ENCODE measurements at regions not wholly inside any gene's neighbourhood (a gene's known extent, or its start where the extent isn't known, plus 50 kb on each side); places are given as distances from the start of the nearest gene placed in this dataset.
"Not testable (repeated sequence)": the region's sequence is repeated elsewhere in the genome, so short reads cannot be mapped to it uniquely, and the experiment has no call there.

GRCh38 chr10:9910446-9910845 lies 1107.2 kb upstream of the CELF2 start:
- DNase-seq (ENCODE audit: extremely low read depth in 1 of 11, low read depth in 9 of 11, low spot score in 4 of 11), result no peak

DNA sequence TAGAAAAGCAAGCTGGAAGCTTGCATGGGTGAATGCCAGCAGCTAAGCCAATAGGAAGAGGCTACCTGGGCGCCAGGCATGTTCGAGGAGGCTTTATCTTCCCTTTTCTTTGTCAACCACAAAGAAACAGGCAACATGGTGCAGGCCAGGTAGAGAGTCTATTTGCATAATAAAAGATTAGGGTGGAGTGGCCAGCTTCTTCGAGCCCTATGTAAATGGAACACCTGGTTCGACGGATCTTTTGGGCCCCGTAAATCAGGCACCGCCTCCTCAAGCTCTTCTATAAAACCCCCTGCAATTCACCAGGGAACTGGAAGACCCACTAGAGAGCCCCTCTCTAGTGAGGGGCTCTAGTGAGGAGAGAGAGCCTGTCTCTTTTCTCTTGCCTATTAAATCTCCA lies 1106.2 kb upstream of the CELF2 start:
- DNase-seq (ENCODE audit: extremely low read depth in 1 of 11, low read depth in 9 of 11, low spot score in 4 of 11), result no peak

DNA sequence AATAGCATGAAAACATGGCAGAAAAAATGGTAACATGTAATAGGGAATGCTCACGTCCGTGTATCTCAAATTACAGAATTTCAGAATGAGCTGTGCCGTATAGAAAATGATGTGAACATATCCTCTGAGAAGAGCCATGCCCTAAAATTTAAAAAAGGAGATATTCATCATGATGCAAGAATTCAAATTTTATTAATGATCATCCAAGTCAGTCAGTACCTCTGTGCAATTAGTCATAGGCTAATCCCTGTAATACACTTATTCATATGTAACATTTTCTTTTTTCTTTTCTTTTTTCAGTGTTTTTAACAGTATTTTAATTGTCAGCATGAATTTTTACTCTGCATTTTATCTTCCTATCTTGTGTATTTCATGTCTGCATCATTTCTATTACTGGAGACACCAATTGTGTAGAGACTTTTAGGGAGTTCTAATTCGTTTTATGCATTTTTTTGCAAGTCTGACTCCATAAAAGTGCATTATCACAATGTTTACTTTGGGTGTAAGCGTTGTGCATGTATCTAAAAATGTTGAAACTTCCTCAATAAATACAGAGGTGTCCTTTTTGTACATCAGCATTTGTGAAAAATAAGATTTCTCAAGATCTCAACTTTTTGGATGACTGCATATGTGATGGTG lies 1103.7 kb upstream of the CELF2 start:
- DNase-seq (ENCODE audit: extremely low read depth in 1 of 11, low read depth in 9 of 11, low spot score in 4 of 11), result no peak

GRCh38 chr10:9921544-9921943 lies 1096.1 kb upstream of the CELF2 start:
- no peak for DNase-seq (ENCODE audit: extremely low read depth in 1 of 11, low read depth in 9 of 11, low spot score in 4 of 11)

DNA sequence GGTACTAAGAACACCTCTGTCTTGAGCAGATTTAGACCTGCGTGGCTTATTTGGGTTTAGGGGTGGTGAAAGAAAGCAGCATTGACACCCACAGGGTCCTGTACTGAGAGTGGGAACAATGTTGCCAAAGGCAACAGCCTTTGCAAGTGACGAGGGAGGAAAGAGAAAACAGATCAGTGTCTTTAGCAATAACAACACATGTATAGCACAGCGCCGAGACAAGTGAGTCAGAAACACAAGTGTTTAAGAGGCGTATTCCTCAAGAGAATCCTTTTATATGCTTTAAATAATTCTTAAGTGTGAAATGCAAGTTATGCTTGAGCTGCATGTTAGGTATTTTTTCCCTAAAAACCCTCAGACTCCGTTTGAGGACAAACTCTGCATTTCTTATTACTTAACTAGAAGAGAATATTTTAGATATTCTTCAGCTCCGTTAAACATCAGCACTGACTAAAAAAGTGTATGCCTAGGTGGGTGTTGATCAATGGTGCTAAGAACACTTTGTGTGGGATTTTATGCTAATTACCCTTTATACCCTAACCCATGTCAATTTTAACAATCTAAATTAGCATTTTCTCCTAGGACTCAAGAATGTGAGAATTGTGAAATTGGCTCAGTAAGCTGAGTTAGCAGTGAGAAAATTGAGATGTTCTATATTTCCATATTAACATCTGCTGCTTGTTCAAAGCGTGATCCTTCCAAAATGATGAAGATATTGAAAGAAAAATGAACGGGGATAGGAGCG lies 1095.4 kb upstream of the CELF2 start:
- no peak for DNase-seq (ENCODE audit: extremely low read depth in 1 of 11, low read depth in 9 of 11, low spot score in 4 of 11)

- DNase-seq (ENCODE audit: extremely low read depth in 1 of 11, low read depth in 9 of 11, low spot score in 4 of 11), result no peak
These were observed 1091.7 kb upstream of the CELF2 start for GRCh38 chr10:9926003-9926402.

DNA sequence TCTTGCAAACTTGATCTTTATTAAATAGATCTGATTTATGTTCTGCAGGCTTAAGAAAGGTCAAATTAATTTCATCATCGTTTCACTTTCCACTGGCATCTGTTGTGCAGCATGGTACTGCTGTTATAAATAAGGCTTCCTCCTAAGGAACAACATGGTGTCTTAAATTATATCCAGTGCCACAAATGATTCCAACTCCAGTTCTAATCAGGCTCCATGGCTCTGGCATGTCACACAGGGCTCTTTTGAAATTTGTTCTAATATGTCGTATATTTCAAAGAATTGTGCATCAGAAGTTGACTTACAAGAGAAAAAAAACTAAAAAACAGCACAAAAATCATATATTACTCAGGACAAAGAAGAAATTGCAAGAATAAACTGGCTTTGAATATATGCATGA lies 1090.8 kb upstream of the CELF2 start:
- no peak for DNase-seq (ENCODE audit: extremely low read depth in 1 of 11, low read depth in 9 of 11, low spot score in 4 of 11)

DNA sequence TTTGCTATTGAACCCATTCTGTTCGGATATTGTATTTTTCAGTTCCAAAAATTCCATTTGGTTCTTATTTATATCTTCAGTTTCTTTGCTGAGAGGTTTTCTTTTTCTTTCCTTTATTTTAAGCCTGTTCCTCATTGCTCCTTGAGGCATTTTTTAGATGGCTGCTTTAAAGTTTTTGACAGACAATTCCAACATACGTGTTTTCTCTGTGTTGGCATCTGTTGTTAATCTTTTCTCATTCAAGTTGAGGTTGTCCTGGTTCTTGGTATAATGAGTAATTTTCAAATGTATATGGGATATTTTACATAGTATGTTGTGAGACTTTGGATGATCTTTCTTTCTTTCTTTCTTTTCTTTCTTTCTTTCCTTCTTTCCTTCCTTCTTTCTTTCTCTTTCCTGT lies 1078.0 kb upstream of the CELF2 start:
- DNase-seq (ENCODE audit: extremely low read depth in 1 of 11, low read depth in 9 of 11, low spot score in 4 of 11), result no peak

DNA sequence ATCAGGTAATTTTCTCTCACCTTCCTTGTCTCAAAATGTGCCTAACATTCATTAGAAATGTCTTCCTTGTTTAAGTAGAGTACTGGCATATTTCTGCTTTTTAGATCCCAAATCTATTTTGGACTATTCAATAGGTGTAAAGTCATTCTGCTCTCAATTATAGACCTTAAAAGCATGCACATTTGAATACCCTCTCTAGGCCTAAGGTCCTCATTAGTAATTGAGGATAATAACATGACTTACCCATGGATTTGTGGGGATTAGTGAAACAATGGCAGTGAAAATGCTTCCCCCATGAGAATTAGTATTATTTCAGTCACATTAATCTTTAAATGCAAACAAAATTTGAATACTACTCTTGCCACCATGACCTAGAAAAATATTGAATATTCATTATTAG lies 1073.0 kb upstream of the CELF2 start:
- no peak for DNase-seq (ENCODE audit: extremely low read depth in 1 of 11, low read depth in 9 of 11, low spot score in 4 of 11)

GRCh38 chr10:9950070-9950469 lies 1067.6 kb upstream of the CELF2 start:
- DNase-seq (ENCODE audit: extremely low read depth in 1 of 11, low read depth in 9 of 11, low spot score in 4 of 11), result no peak

GRCh38 chr10:9951481-9952257 lies 1066.0 kb upstream of the CELF2 start:
- no peak for DNase-seq (ENCODE audit: extremely low read depth in 1 of 11, low read depth in 9 of 11, low spot score in 4 of 11)

DNA sequence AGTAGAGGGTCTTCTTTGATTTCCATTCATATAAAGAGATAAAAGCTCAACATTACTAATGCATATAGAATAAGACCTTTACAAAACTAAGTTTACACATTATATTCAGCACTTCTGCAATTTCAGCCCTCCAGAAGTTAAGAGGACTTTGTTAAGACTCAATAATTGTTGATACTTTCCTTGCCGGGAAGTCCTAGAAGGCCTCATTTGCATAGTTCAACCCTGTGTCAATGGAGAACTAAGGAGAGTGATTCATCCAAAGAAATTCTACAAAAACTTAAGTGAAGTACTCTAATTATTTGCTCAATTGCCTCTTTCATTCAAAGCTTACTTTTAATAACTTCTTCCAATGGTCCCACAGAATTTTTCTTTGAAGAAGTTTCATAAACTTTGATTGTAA lies 1060.3 kb upstream of the CELF2 start:
- no peak for DNase-seq (ENCODE audit: extremely low read depth in 1 of 11, low read depth in 9 of 11, low spot score in 4 of 11)

DNA sequence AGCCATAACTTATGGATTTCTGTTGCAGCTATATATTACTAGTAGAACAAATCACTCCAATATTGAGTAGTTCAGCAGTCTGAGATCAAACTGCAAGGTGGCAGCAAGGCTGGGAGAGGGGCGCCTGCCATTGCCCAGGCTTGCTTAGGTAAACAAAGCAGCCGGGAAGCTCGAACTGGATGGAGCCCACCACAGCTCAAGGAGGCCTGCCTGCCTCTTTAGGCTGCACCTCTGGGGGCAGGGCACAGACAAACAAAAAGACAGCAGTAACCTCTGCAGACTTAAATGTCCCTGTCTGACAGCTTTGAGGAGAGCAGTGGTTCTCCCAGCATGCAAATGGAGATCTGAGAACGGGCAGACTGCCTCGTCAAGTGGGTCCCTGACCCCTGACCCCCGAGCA lies 1059.8 kb upstream of the CELF2 start:
- DNase-seq (ENCODE audit: extremely low read depth in 1 of 11, low read depth in 9 of 11, low spot score in 4 of 11), result not testable (repeated sequence)

GRCh38 chr10:9965341-9965740 lies 1052.3 kb upstream of the CELF2 start:
- DNase-seq (ENCODE audit: extremely low read depth in 1 of 11, low read depth in 9 of 11, low spot score in 4 of 11), result no peak

DNA sequence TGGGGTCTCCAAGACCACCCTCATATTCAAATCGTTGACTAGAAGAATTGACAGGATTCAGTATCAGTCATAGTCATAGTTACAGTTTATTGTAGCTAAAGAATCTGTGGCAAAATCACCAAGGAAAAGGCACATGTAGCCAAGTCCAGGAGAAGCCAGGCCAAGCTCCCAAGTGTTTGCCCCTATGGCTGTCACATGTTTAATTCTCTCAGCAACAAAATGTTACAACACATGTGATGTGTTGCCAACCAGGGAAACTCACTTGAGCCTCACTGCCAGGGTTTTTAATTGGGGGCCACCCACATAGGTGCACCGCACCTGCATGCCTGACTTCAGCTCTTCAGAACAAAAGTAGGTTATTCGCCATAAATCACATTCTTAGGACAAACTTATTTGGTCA lies 1030.9 kb upstream of the CELF2 start:
- no peak for DNase-seq (ENCODE audit: extremely low read depth in 1 of 11, low read depth in 9 of 11, low spot score in 4 of 11)

GRCh38 chr10:9987197-9987596 lies 1030.5 kb upstream of the CELF2 start:
- no peak for DNase-seq (ENCODE audit: extremely low read depth in 1 of 11, low read depth in 9 of 11, low spot score in 4 of 11)

- no peak for DNase-seq (ENCODE audit: extremely low read depth in 1 of 11, low read depth in 9 of 11, low spot score in 4 of 11)
These were observed 1025.0 kb upstream of the CELF2 start for GRCh38 chr10:9992661-9993060.

GRCh38 chr10:9994131-9994530 lies 1023.5 kb upstream of the CELF2 start:
- DNase-seq (ENCODE audit: extremely low read depth in 1 of 11, low read depth in 9 of 11, low spot score in 4 of 11), result no peak

DNA sequence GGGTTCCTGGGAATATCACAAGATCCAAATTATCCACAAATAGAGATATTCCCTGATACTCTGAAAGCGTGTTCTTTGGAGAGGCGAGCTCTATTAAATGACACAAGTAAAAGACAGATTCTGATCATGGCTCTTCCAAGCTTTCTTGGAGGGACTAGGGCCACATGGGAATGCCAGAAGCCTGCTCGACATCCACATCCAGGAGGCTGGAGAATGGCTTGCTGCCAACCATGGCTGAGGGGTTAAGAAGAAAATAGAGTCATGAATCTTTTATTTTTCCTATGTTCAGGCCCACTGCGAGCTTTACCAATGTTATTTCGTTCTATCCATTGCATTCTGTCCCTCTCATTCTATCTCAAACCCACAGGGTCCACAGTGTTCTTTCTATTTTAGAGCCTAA lies 1018.0 kb upstream of the CELF2 start:
- no peak for DNase-seq (ENCODE audit: extremely low read depth in 1 of 11, low read depth in 9 of 11, low spot score in 4 of 11)

GRCh38 chr10:10007957-10008356 lies 1009.7 kb upstream of the CELF2 start:
- no peak for DNase-seq (ENCODE audit: extremely low read depth in 1 of 11, low read depth in 9 of 11, low spot score in 4 of 11)

Data from renal cortex interstitium (tissue), 11 donors.